ENCODE measurements at regions not wholly inside any gene's neighbourhood (a gene's known extent, or its start where the extent isn't known, plus 50 kb on each side); places are given as distances from the start of the nearest gene placed in this dataset.

DNA sequence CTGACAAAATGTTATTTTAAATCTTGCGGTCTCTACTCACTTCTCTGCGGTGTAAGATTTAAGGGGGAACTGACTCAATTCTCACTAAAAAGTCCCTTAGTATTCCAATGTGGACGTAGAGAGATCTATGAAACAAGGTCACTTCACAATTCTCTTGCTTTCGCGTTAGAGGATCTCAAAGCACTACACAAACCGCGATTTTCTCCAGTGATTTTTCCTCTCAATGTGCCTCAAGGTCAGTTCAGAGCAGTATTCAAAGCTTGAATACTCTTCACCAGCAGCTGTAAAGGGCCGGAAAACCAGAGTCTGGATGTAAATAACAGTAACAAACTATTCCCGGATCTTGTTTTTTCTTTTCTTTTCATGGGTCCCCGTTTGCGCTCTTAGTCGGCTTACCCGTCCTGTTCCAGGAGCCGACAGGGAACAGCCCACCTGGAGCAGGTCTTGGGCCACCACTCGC, 128.2 kb downstream of the TMEM161B start:
- TF ChIP-seq, protein P1, sequence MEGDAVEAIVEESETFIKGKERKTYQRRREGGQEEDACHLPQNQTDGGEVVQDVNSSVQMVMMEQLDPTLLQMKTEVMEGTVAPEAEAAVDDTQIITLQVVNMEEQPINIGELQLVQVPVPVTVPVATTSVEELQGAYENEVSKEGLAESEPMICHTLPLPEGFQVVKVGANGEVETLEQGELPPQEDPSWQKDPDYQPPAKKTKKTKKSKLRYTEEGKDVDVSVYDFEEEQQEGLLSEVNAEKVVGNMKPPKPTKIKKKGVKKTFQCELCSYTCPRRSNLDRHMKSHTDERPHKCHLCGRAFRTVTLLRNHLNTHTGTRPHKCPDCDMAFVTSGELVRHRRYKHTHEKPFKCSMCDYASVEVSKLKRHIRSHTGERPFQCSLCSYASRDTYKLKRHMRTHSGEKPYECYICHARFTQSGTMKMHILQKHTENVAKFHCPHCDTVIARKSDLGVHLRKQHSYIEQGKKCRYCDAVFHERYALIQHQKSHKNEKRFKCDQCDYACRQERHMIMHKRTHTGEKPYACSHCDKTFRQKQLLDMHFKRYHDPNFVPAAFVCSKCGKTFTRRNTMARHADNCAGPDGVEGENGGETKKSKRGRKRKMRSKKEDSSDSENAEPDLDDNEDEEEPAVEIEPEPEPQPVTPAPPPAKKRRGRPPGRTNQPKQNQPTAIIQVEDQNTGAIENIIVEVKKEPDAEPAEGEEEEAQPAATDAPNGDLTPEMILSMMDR (IDR thresholded peaks at IDR 0.05), result no peak
- TF ChIP-seq EP300 (IDR thresholded peaks at IDR 0.05), result no peak
- no peak for TF ChIP-seq POLR2A (IDR thresholded peaks at IDR 0.05)

All from tibial nerve (tissue), 4 donors.